Inflammatory macrophage treated with lipopolysaccharide for 4 hours (primary cell): ENCODE measurements at regions not wholly inside any gene's neighbourhood (a gene's known extent, or its start where the extent isn't known, plus 50 kb on each side); places are given as distances from the start of the nearest gene placed in this dataset.
"Not testable (repeated sequence)": the region's sequence is repeated elsewhere in the genome, so short reads cannot be mapped to it uniquely, and the experiment has no call there.

ENCODE experiments used
- DNase-seq: peaks from one replicate; pipeline ENCODE4 v3.0.0-alpha.2; 2020

- DNase-seq = no peak
These were observed 151.1 kb downstream of the SEM1 start for GRCh38 chr7:96558530-96558929.

DNA sequence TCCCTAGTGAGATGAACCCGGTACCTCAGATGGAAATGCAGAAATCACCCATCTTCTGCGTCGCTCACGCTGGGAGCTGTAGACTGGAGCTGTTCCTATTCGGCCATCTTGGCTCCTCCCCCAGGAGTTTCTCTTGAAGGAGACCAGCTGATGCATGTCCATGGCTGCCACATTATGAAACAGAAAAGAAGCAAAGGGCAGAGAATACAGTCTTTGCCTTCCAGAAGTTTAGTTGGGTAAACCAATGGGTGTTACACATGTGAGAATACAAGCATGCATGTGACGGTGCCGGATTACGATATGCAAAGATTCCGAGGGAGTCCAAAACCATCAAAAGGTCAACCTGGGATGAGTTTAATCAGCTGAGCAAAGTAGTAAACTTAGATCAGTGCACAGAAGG lies 151.6 kb downstream of the SEM1 start:
- DNase-seq = no peak

GRCh38 chr7:96557598-96557997 lies 152.0 kb downstream of the SEM1 start:
- not testable (repeated sequence) for DNase-seq

DNA sequence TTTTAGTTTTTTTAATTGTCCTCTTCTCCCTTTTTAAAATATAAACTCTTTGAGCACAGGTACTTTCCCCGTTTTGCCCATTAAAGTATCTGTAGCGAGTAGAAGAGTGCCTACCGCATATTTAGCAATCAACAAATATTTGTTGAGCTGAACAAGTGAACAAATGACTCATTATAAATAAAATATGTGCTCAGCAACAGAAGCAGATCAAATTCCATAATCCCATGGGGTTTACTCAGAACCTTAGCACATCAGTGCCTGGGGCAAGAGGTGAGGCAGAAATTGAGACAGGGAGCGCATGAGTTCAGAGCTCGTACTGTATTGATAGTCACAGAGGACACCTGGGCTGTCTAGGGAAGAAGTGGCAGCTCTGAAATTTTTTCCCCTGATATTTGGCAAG lies 161.0 kb downstream of the SEM1 start:
- DNase-seq = no peak

DNA sequence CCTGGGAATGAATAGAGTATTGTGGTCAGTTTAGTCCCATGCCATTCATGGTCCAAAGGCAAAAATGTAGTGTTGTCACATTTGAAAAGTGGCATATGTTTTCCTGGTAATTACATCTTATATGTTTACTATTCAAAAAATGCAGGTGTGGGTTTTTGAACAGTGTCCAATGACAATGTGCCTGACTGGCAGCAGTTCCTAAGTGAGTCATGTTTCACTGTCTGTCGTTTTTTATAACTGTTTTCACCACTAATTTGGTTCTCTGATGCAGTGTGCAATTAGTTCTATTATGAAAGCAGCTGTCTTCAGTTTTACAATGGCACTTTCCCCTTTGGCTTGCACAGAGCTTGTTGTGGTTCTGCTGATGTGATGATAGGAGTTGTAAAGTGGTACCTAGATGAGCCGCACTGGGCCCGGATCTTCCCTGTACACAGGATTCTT lies 162.3 kb downstream of the SEM1 start:
- DNase-seq = no peak

DNA sequence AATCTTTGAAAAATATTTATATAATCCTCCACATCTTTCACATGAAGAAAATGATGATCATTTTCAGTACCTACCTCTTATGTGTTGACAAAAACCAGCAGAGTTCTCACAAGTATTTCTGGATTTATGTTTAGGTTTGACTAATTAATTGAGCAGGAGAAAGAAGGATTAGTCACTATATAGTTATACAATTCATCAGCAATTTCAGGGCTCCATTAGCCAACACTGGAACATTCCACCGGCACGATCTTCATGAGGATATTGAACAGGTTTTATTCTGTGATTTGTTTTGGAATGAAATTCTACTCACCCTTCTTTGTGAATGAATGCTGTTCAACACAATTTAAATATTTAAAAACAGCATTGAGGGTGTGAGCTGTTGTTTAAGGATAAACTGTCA lies 163.2 kb downstream of the SEM1 start:
- DNase-seq = no peak

GRCh38 chr7:96539471-96539870 lies 170.2 kb downstream of the SEM1 start:
- no peak for DNase-seq

GRCh38 chr7:96538632-96539031 lies 171.0 kb downstream of the SEM1 start:
- peak; percentile 42 for DNase-seq

GRCh38 chr7:96534221-96534620 lies 175.4 kb downstream of the SEM1 start:
- no peak for DNase-seq

DNA sequence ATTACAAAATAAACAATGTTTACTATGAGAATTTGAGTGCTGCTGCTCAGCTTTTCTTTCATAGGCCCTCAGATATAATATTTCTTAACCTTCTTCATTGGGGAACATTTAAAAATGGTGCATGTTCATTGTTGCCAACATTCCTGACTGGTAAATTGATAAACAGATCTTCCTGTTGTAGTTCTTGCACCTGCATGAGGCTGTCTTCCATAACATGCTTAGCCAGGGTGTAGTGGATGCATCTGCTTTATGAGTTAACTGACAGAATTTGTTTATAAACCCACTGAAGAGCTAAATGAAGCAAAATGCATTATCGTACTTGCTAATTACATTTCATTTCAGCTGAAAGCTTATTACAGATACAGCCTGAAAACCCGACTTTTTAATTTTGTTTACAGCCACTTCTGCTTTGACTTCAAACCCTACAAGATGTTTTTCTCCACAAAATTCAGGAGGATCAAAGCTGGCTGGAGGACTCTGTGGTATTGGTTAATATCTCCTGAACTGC lies 177.2 kb downstream of the SEM1 start:
- no peak for DNase-seq

- DNase-seq = peak; percentile 25
These were observed 178.3 kb downstream of the SEM1 start for GRCh38 chr7:96531331-96531730.

DNA sequence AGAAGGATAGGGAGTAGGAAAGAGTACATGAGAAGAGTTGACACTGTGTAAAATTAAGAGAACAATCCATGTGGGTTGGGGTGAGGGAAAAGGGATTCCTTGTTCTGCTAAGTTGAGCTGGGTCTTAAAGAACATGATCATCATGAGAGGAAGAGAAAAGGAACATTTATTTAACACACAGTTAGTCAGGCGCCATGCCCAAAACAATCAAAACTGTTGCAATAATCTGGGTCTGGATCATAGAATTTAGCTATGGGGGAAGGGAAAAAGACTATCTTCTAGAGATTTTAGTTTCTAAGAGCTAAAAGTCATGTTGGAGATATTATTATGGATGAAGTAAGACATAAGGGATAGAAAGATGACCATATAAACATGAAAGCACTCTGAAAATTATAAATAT lies 178.9 kb downstream of the SEM1 start:
- no peak for DNase-seq

DNA sequence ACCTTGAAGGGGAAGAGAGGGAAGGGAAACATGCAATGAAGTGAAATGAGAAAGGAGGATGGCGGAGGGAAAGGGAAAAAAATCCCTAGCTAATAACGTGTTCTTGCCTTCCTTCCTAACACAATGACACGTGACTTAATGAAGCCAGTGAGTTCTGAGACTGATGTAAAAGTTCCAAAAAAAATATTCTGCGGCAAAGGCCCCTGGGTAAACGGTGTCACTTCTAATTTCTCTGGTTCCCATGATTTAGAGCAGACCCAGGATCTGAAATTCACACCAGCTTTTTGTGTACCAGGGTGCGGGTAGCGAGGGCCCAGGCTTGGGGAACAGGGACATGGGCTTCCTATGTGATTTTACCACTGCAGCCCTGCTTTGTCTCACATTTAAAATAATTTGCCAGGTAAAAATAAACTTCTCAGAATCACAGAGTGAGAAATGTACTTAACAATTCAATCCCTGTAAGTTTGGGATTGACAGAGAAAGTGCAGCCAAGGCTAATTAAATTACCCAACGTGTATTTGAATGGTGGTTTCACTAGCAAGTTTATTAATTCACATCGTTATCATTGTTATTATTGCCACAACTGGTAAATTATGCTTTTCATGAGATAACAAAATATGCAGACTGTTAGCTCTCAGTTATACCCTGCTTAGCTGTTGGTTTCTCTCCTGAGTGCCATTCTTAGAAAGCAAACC lies 182.4 kb downstream of the SEM1 start:
- DNase-seq = no peak

DNA sequence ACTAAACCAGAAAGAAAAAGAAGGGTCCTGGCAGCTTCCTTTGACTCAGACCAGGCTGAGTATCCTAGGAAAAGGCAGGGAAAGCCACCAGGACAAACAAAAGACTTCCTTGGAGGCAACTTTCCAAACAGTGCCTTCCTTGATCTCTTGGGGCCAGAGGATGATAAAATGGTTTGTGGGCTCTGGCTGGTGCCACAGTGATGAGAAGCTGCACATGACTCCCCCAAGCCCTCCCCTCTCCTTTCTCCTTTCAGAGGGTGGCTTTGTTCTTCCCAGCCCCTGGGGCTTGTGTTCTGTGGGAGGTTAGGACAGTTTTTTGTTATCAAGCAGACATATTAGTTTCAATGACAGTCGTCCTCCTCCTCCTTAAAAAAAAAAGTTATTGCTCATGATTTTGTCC lies 183.2 kb downstream of the SEM1 start:
- no peak for DNase-seq

- no peak for DNase-seq
These were observed 188.4 kb downstream of the SEM1 start for GRCh38 chr7:96521068-96521894.

- no peak for DNase-seq
These were observed 186.5 kb upstream of the SLC25A13 start for GRCh38 chr7:96508371-96508770.

- DNase-seq = no peak
These were observed 181.7 kb upstream of the SLC25A13 start for GRCh38 chr7:96503597-96503996.

DNA sequence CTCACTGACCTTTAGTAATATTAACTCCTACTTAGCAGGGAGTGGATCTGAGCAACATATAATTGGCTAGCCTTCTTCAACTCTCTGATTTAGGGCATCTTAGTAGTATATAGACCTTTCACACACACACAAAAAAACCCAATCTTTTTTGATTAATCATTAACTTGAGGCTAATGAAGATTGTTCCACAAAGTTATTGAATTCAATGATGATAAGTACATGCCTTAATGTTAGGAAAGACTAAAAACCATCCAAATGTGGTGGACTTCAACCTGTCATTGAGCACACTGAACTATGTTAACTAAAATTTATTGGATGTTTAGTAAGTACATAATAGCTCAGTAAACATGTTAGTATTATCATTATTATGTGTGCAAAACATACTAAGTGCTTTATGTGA lies 179.4 kb upstream of the SLC25A13 start:
- no peak for DNase-seq

GRCh38 chr7:96499532-96499931 lies 177.6 kb upstream of the SLC25A13 start:
- no peak for DNase-seq

- DNase-seq = no peak
These were observed 175.7 kb upstream of the SLC25A13 start for GRCh38 chr7:96497567-96497966.

- DNase-seq = no peak
These were observed 173.9 kb upstream of the SLC25A13 start for GRCh38 chr7:96495751-96496216.

DNA sequence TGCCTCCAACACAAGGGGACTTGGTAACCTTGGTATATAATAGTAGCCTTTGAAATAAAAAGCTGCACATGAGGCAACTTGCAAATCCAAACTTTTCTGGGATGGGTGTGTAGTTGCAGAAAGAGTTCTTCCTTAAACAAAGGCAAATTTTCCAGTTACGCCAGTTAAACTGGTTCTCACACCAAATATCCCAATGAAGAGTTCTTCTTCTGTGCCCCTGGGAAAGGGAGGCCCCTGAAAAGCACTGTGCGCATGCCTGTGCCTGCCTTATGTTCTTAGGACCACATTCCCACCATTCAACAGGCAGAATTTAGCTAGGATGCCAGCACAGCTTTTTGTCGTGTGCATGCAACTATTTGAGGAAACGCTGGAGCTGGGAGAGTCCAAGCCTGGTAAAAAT lies 164.8 kb upstream of the SLC25A13 start:
- DNase-seq = no peak

- DNase-seq = no peak
These were observed 162.9 kb upstream of the SLC25A13 start for GRCh38 chr7:96484845-96485244.

- DNase-seq = no peak
These were observed 162.2 kb upstream of the SLC25A13 start for GRCh38 chr7:96484091-96484490.
